Thyroid gland (tissue), 4 donors: ENCODE measurements at regions not wholly inside any gene's neighbourhood (a gene's known extent, or its start where the extent isn't known, plus 50 kb on each side); places are given as distances from the start of the nearest gene placed in this dataset.

ENCODE experiments used
- POLR2A ChIP-seq, 2 donors: fragments of 450-650 bp; IDR thresholded peaks; one replicate each; pipeline ENCODE4 v1.6.1; 2017; ENCODE audit warnings: antibody characterized with exemption in 2 of 2, mild to moderate bottlenecking in 2 of 2, moderate library complexity in 1 of 2
- TF ChIP-seq, protein P1 (sequence below), 6 experiments: fragments of 200-600 bp in 3 of 6; fragments of 450-650 bp in 3 of 6; sonication (generic) in 3 of 6; IDR thresholded peaks; one replicate each; pipeline ENCODE4 v1.5.1; 2016 to 2019; ENCODE audit warnings: antibody characterized with exemption in 6 of 6, mild to moderate bottlenecking in 2 of 6, inconsistent platforms in 1 of 6, moderate library complexity in 1 of 6

DNA sequence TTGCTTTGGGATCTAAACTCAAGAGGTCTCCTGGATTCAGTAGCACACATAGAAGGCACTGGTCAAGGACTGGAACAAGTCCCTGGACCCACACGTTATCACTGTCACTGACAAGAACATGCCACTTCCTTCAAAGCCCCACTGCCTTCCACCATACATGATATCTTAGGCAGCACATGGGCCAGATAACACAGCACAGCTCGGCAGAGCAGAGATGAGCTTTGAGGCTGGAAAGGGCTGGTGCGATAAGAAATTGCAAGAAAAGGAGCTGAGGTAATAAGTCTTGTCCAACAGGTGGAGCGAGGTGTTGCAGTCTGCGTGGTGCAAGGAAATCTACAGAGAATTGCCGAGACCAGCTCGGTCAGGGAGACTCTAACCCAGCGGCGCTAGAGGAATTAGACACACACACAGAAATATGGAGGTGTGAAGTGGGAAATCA lies 139.8 kb upstream of the CDK13 start:
- TF ChIP-seq, protein P1, sequence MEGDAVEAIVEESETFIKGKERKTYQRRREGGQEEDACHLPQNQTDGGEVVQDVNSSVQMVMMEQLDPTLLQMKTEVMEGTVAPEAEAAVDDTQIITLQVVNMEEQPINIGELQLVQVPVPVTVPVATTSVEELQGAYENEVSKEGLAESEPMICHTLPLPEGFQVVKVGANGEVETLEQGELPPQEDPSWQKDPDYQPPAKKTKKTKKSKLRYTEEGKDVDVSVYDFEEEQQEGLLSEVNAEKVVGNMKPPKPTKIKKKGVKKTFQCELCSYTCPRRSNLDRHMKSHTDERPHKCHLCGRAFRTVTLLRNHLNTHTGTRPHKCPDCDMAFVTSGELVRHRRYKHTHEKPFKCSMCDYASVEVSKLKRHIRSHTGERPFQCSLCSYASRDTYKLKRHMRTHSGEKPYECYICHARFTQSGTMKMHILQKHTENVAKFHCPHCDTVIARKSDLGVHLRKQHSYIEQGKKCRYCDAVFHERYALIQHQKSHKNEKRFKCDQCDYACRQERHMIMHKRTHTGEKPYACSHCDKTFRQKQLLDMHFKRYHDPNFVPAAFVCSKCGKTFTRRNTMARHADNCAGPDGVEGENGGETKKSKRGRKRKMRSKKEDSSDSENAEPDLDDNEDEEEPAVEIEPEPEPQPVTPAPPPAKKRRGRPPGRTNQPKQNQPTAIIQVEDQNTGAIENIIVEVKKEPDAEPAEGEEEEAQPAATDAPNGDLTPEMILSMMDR (IDR thresholded peaks at IDR 0.05): no peak
- no peak for TF ChIP-seq POLR2A (IDR thresholded peaks at IDR 0.05)
